ENCODE measurements at regions not wholly inside any gene's neighbourhood (a gene's known extent, or its start where the extent isn't known, plus 50 kb on each side); places are given as distances from the start of the nearest gene placed in this dataset.

DNA sequence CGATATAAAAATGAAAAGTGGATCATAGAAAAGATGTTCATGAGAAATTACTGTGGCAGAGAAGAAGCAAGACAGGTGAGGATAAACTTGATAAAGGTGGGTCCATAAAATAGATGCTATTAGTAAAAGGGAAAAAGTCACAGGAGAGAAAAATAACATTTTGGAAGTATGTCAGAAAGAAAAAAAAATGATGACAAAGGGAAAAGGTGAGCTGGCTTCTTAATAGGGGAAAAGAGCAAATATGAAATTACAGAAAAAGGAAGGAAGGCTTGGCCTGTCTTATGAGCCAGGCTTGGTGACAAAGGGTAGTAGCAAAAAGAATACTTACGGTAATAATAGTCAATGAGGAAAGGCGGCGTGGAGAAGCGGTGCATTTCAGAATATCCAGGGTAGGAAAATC is 386.1 kb downstream of the RWDD3 start:
- no peaks in the 10 kb centered on the region for H3K79me2 ChIP-seq (ENCODE audit: control insufficient read depth, insufficient read depth, low read length)
- H2AFZ ChIP-seq (ENCODE audit: control insufficient read depth, low read length) = no peak overlapping the region
- no peaks in the 10 kb centered on the region for H3K9me3 ChIP-seq (ENCODE audit: control insufficient read depth, low read depth, low read length)
- TF ChIP-seq, protein P1, sequence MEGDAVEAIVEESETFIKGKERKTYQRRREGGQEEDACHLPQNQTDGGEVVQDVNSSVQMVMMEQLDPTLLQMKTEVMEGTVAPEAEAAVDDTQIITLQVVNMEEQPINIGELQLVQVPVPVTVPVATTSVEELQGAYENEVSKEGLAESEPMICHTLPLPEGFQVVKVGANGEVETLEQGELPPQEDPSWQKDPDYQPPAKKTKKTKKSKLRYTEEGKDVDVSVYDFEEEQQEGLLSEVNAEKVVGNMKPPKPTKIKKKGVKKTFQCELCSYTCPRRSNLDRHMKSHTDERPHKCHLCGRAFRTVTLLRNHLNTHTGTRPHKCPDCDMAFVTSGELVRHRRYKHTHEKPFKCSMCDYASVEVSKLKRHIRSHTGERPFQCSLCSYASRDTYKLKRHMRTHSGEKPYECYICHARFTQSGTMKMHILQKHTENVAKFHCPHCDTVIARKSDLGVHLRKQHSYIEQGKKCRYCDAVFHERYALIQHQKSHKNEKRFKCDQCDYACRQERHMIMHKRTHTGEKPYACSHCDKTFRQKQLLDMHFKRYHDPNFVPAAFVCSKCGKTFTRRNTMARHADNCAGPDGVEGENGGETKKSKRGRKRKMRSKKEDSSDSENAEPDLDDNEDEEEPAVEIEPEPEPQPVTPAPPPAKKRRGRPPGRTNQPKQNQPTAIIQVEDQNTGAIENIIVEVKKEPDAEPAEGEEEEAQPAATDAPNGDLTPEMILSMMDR (optimal IDR thresholded peaks at IDR 0.05 in 1 of 3, IDR thresholded peaks at IDR 0.05 in 1 of 3, conservative IDR thresholded peaks at IDR 0.05 in 1 of 3; ENCODE audit: extremely low read depth in 1 of 3, insufficient read depth in 2 of 3, low read length in 3 of 3) = no peak
- TF ChIP-seq EZH2 (IDR thresholded peaks at IDR 0.05; ENCODE audit: low read length) = no peak
- no peak for DNase-seq (ENCODE audit: low read depth, low spot score)
- dilution Hi-C loops (cut with MboI; ENCODE audit: extremely low pct_ligation_motif_present, low sequenced_read_pairs) = no loop called here
- no peak overlapping the region for H3K27ac ChIP-seq (ENCODE audit: control insufficient read depth, insufficient read depth, low read length)
- no peak overlapping the region for H3K4me3 ChIP-seq (ENCODE audit: control insufficient read depth in 2 of 3, extremely low read depth in 1 of 3, insufficient read depth in 2 of 3, low read depth in 1 of 3, low read length in 3 of 3)
- no peaks in the 10 kb centered on the region for H4K20me1 ChIP-seq (ENCODE audit: control insufficient read depth, extremely low read depth, insufficient read depth, low read length)
- no peak overlapping the region for H3K9ac ChIP-seq (ENCODE audit: control insufficient read depth, extremely low read depth, insufficient read depth, low read length)
- no peak for FAIRE-seq
- no peaks in the 10 kb centered on the region for H3K27me3 ChIP-seq (ENCODE audit: control insufficient read depth, extremely low read depth, insufficient read depth, low read length)
- no peak overlapping the region for H3K4me2 ChIP-seq (ENCODE audit: control insufficient read depth, extremely low read depth, insufficient read depth, low read depth, low read length)
- H3K9me1 ChIP-seq (ENCODE audit: control insufficient read depth, extremely low read depth, insufficient read depth, low read length) = no peaks in the 10 kb centered on the region
- H3K36me3 ChIP-seq (ENCODE audit: control insufficient read depth in 2 of 2, extremely low read depth in 1 of 2, insufficient read depth in 2 of 2, low read length in 2 of 2) = no peaks in the 10 kb centered on the region
- H3K4me1 ChIP-seq (ENCODE audit: control insufficient read depth, extremely low read depth, insufficient read depth, low read length) = no peaks in the 10 kb centered on the region

DNA sequence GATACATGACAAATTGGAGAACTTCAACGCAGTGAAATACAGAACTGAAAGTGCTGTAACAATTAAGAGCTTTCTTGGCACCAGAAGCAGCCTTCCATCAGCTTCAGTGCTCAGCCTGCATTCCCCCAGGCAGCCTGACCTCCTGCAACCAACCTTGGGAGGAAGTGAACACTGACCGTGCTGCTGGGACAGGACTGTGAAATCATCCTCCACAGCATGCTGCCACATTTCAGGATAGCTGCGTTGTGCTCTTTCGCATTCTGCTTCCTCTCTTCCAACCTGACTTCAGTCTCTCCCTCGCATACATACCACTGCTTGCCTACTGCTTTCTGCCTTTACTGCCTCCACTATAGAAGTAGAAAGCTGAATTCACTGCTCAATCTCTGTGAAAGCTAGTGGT is 388.6 kb downstream of the RWDD3 start:
- TF ChIP-seq, protein P1 (optimal IDR thresholded peaks at IDR 0.05 in 1 of 3, IDR thresholded peaks at IDR 0.05 in 1 of 3, conservative IDR thresholded peaks at IDR 0.05 in 1 of 3; ENCODE audit: extremely low read depth in 1 of 3, insufficient read depth in 2 of 3, low read length in 3 of 3) = no peak
- TF ChIP-seq EZH2 (IDR thresholded peaks at IDR 0.05; ENCODE audit: low read length) = no peak
- Histone ChIP-seq H3K4me2 (ENCODE audit: control insufficient read depth, extremely low read depth, insufficient read depth, low read depth, low read length) (no peak overlapping the region), H3K9me1 (ENCODE audit: control insufficient read depth, extremely low read depth, insufficient read depth, low read length) (no peaks in the 10 kb centered on the region), H3K27me3 (ENCODE audit: control insufficient read depth, extremely low read depth, insufficient read depth, low read length) (no peaks in the 10 kb centered on the region), H2AFZ (ENCODE audit: control insufficient read depth, low read length) (no peak overlapping the region), H3K9ac (ENCODE audit: control insufficient read depth, extremely low read depth, insufficient read depth, low read length) (no peak overlapping the region), H3K36me3 (ENCODE audit: control insufficient read depth in 2 of 2, extremely low read depth in 1 of 2, insufficient read depth in 2 of 2, low read length in 2 of 2) (no peaks in the 10 kb centered on the region), H4K20me1 (ENCODE audit: control insufficient read depth, extremely low read depth, insufficient read depth, low read length) (no peaks in the 10 kb centered on the region), H3K9me3 (ENCODE audit: control insufficient read depth, low read depth, low read length) (no peaks in the 10 kb centered on the region), H3K4me1 (ENCODE audit: control insufficient read depth, extremely low read depth, insufficient read depth, low read length) (no peaks in the 10 kb centered on the region), H3K79me2 (ENCODE audit: control insufficient read depth, insufficient read depth, low read length) (no peaks in the 10 kb centered on the region), H3K4me3 (ENCODE audit: control insufficient read depth in 2 of 3, extremely low read depth in 1 of 3, insufficient read depth in 2 of 3, low read depth in 1 of 3, low read length in 3 of 3) (no peak overlapping the region), H3K27ac (ENCODE audit: control insufficient read depth, insufficient read depth, low read length) (no peak overlapping the region)
- no peak for FAIRE-seq
- DNase-seq (ENCODE audit: low read depth, low spot score) = no peak
- dilution Hi-C loops (cut with MboI; ENCODE audit: extremely low pct_ligation_motif_present, low sequenced_read_pairs) = no loop called here

Data from keratinocyte (primary cell).